ENCODE measurements at regions not wholly inside any gene's neighbourhood (a gene's known extent, or its start where the extent isn't known, plus 50 kb on each side); places are given as distances from the start of the nearest gene placed in this dataset.
"Not testable (repeated sequence)": the region's sequence is repeated elsewhere in the genome, so short reads cannot be mapped to it uniquely, and the experiment has no call there.

DNA sequence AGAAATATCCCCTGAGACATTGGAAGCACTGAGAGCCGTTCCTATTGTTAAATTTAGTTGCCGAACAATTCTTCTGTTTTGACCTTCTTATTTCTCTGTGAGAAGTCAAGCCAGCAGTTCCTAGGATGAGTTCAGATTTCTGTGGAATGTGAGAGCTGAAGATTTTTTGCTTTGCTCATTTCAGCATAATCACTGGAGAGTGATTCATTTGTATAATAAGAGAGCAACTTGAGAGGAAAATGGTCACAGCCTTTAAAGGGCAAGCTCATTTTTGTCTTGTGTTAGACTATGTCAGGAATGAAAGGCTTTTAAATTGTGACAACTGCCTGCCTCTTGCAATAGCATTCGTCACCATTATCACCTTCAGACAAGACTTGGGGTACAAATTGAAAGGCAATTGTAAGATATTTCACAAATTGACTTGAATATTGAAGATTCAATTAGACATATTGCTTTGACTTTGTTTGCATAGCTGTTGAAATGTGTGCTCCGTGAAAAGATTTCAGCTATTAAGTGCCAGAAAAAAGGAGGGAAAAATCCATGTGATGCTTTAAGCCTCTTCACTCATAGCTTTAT lies 900.0 kb upstream of the GOT2 start:
- no peak overlapping the region for H3K27ac Mint-ChIP-seq
- no peaks in the 10 kb centered on the region for H3K4me1 Mint-ChIP-seq (ENCODE audit: low read depth in 2 of 2)
- H3K27me3 Mint-ChIP-seq: no peaks in the 10 kb centered on the region
- peaks cover 9 to 16% of the 10 kb centered on the region in 2 donors for H3K9me3 Mint-ChIP-seq
- no peaks in the 10 kb centered on the region for H3K36me3 Mint-ChIP-seq (ENCODE audit: insufficient read depth)
- DNase-seq (no peak), ATAC-seq (replicated peaks) (no peak)
- H3K4me3 Mint-ChIP-seq: no peak overlapping the region

GRCh38 chr16:59632276-59632855 lies 898.2 kb upstream of the GOT2 start:
- no peaks in the 10 kb centered on the region for H3K36me3 Mint-ChIP-seq (ENCODE audit: insufficient read depth)
- ATAC-seq (replicated peaks): no peak
- no peaks in the 10 kb centered on the region for H3K4me1 Mint-ChIP-seq (ENCODE audit: low read depth in 2 of 2)
- no peaks in the 10 kb centered on the region for H3K27me3 Mint-ChIP-seq
- no peak for DNase-seq
- H3K9me3 Mint-ChIP-seq: peaks cover 8 to 25% of the 10 kb centered on the region in 2 donors
- no peak overlapping the region for H3K4me3 Mint-ChIP-seq
- H3K27ac Mint-ChIP-seq: no peak overlapping the region

DNA sequence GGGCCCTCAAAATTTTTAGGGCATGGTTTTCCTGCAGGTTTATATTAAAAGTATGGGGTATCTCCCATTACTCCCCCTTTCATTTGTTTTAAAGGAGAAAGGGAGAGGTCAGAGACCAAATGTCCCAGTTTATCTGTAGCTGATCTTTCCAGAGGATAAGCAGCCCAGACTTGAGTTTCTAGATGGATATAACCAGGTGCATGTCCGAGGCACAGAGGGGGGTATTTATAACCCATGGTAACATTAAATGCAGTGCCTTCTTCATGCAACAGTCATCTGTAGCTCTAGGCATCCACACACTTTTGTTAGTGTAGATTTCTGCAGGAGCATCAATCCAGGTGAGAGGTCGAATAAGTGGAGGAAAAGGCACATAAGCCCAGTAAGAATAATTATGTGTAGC lies 890.3 kb upstream of the GOT2 start:
- H3K27ac Mint-ChIP-seq; H3K4me3 Mint-ChIP-seq; ATAC-seq (replicated peaks); H3K27me3 Mint-ChIP-seq; DNase-seq; H3K36me3 Mint-ChIP-seq (ENCODE audit: insufficient read depth); H3K4me1 Mint-ChIP-seq (ENCODE audit: low read depth in 2 of 2): not testable (repeated sequence)
- H3K9me3 Mint-ChIP-seq: peaks cover 10 to 24% of the 10 kb centered on the region in 2 donors

- Mint-ChIP-seq H3K27ac (no peak overlapping the region), H3K4me1 (ENCODE audit: low read depth in 2 of 2) (no peaks in the 10 kb centered on the region), H3K27me3 (no peaks in the 10 kb centered on the region), H3K9me3 (peaks cover 19 to 25% of the 10 kb centered on the region in 2 donors), H3K36me3 (ENCODE audit: insufficient read depth) (no peaks in the 10 kb centered on the region), H3K4me3 (no peak overlapping the region)
- DNase-seq: no peak
- ATAC-seq (replicated peaks): no peak
These were observed 880.5 kb upstream of the GOT2 start for GRCh38 chr16:59614466-59615240.

DNA sequence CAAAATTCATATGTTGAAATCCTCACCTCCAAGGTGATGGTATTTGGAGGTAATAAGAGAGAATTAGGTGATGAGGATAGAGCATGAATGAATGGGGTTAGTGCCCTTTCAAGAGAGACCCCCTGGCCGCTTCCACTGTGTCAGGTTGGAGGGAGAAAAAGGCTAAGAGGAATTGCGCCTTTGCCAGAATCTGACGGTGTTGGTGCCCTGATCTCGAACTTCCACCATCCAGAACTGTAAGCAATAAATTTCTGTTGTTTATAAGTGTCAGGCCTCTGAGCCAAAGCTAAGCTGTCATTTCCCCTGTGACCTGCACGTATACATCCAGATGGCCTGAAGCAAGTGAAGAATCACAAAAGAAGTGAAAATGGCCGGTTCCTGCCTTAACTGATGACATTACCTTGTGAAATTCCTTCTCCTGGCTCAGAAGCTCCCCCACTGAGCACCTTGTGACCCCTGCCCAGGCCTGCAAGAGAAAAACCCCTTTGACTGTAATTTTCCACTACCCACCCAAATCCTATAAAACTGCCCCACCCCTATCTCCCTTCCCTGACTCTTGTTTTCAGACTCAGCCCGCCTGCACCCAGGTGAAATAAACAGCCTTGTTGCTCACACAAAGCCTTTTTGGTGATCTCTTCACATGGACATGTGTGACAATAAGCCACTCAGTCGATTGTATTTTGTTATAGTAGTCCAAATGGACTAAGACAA lies 878.9 kb upstream of the GOT2 start:
- ATAC-seq (replicated peaks); H3K27me3 Mint-ChIP-seq; H3K27ac Mint-ChIP-seq; DNase-seq; H3K4me3 Mint-ChIP-seq; H3K4me1 Mint-ChIP-seq (ENCODE audit: low read depth in 2 of 2); H3K36me3 Mint-ChIP-seq (ENCODE audit: insufficient read depth): not testable (repeated sequence)
- H3K9me3 Mint-ChIP-seq: peaks cover 20 to 25% of the 10 kb centered on the region in 2 donors

DNA sequence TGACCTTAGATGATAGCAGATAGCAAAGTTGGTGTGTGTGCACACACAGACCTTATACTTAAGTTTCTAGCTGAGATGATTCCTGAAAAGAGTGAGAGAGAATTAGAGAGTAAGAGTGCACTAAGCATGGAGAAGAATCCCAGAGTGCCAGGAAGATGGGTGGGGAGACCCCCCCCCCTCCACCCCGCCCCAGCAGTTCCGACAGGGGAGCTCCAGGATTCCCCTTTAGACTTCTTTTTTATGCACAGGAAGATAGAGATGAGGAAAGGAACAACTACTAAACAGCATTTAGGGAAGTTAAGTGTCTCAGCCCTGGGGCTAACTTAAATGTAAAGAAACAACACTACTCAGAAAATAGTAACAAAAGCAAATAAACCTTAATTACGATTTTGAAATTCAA lies 878.0 kb upstream of the GOT2 start:
- H3K4me3 Mint-ChIP-seq: no peak overlapping the region
- DNase-seq (no peak), ATAC-seq (replicated peaks) (no peak)
- no peaks in the 10 kb centered on the region for H3K4me1 Mint-ChIP-seq (ENCODE audit: low read depth in 2 of 2)
- no peaks in the 10 kb centered on the region for H3K27me3 Mint-ChIP-seq
- no peaks in the 10 kb centered on the region for H3K36me3 Mint-ChIP-seq (ENCODE audit: insufficient read depth)
- H3K27ac Mint-ChIP-seq: no peak overlapping the region
- H3K9me3 Mint-ChIP-seq: peaks cover 20 to 31% of the 10 kb centered on the region in 2 donors

DNA sequence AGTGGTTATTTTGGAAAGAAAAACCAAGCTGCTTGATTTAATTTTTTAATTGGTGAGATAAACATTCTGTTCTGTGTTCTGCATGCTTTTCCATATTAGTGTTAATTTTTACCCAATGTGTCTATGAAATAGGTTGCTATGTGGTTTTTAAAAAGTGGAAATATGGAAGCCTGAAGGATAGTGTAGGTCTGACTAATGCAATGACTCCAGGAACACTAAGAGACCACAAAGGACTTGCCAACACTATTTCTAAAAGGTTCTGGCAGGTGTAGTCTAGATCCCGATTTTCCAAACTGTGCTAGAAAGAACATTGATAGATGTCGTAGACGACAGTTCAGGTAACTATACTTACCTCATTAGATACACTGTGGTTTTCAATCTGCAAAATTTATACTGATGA lies 877.4 kb upstream of the GOT2 start:
- Mint-ChIP-seq H3K27ac (no peak overlapping the region), H3K27me3 (no peaks in the 10 kb centered on the region), H3K4me1 (ENCODE audit: low read depth in 2 of 2) (no peaks in the 10 kb centered on the region), H3K9me3 (peaks cover 20 to 32% of the 10 kb centered on the region in 2 donors), H3K36me3 (ENCODE audit: insufficient read depth) (no peaks in the 10 kb centered on the region), H3K4me3 (no peak overlapping the region)
- DNase-seq (no peak), ATAC-seq (replicated peaks) (no peak)

DNA sequence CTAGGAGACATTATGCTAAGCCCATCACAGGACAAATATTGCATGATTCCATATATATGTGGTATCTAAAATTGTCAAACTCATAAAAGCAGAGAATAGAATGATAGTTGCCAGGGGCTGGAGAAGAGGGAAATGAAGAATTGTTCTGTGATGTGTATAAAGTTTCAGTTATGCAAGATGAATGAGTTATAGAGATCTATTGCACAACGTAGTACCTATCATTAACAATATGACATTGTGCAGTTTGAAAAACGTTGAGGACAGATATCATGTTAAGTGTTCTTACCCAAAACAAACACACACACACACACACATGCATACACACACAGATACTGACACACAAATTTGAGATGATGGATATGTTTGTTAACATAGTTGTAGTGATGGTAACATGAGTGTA lies 871.6 kb upstream of the GOT2 start:
- Mint-ChIP-seq H3K27me3 (no peaks in the 10 kb centered on the region), H3K36me3 (ENCODE audit: insufficient read depth) (no peaks in the 10 kb centered on the region), H3K9me3 (peaks cover 7% of the 10 kb centered on the region in 2 donors), H3K4me3 (no peak overlapping the region), H3K4me1 (ENCODE audit: low read depth in 2 of 2) (no peaks in the 10 kb centered on the region), H3K27ac (no peak overlapping the region)
- ATAC-seq (replicated peaks): no peak
- DNase-seq: no peak

DNA sequence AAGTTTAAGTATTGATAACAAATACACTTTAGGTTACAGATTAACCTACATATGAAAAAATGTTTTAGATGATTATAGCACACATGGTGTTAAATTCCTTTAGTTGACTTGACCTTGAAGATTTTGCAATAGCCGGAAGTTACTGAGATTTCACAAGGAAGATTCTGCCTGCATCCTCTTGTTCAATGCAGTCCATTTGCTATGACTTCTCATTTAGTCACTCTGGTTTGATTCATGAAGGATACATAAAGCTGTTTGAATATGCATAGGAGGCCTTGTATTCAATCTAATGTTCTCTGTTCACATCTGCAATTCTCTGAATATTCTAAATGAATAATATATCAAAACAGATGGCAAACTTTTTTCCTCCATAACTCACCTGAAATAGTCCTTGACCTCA lies 870.2 kb upstream of the GOT2 start:
- no peaks in the 10 kb centered on the region for H3K4me1 Mint-ChIP-seq (ENCODE audit: low read depth in 2 of 2)
- H3K27me3 Mint-ChIP-seq: no peaks in the 10 kb centered on the region
- ATAC-seq (replicated peaks): no peak
- peaks cover 5 to 7% of the 10 kb centered on the region in 2 donors for H3K9me3 Mint-ChIP-seq
- H3K36me3 Mint-ChIP-seq (ENCODE audit: insufficient read depth): no peaks in the 10 kb centered on the region
- H3K27ac Mint-ChIP-seq: no peak overlapping the region
- H3K4me3 Mint-ChIP-seq: no peak overlapping the region
- no peak for DNase-seq

GRCh38 chr16:59601452-59601851 lies 867.3 kb upstream of the GOT2 start:
- Mint-ChIP-seq H3K4me1 (ENCODE audit: low read depth in 2 of 2) (no peaks in the 10 kb centered on the region), H3K27ac (no peak overlapping the region), H3K9me3 (peaks cover 7 to 14% of the 10 kb centered on the region in 2 donors), H3K27me3 (no peaks in the 10 kb centered on the region), H3K4me3 (no peak overlapping the region), H3K36me3 (ENCODE audit: insufficient read depth) (no peaks in the 10 kb centered on the region)
- DNase-seq (no peak), ATAC-seq (replicated peaks) (no peak)

DNA sequence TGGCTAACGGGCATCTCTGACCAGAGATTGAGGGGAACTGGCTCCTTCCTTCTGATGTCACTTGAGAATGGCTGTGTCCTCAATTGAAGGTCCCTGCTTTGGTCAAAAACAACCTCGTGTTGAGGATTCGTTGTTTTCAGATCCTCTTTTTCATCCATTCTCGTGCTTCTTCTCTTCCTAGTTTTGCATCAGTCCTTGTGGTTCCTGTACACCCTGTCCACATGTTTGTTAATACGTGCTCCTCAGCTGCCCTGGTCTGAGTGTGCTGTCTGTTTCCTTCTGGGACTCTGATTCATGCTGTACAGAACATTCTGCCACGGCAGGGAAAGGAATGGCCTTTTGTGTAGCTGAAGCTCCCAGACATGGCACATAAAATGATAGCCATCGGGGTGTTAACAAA lies 863.2 kb upstream of the GOT2 start:
- no peak for ATAC-seq (replicated peaks)
- Mint-ChIP-seq H3K4me3 (no peak overlapping the region), H3K36me3 (ENCODE audit: insufficient read depth) (no peaks in the 10 kb centered on the region), H3K27ac (no peak overlapping the region), H3K4me1 (ENCODE audit: low read depth in 2 of 2) (no peaks in the 10 kb centered on the region), H3K9me3 (peaks cover 14 to 21% of the 10 kb centered on the region in 2 donors), H3K27me3 (no peaks in the 10 kb centered on the region)
- no peak for DNase-seq

DNA sequence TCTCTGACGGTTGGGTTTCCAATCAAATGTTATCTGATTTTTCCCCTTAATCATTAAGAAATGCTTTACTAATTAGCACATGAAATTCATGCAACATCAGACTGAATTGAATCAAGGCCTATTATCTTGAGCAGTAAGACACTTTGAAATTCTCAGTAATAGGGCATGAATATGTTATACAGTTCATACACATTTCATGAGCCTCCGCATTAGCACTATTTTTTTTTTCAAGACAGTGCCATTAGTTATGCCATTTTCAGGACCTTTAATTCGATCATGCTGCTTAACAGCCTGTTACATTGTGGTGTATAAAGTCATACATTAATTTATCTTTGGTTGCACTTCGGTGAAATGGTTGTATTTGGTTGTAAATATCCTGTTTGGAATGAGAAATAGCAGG lies 862.6 kb upstream of the GOT2 start:
- H3K4me3 Mint-ChIP-seq: no peak overlapping the region
- H3K27ac Mint-ChIP-seq: no peak overlapping the region
- H3K9me3 Mint-ChIP-seq: peaks cover 16 to 21% of the 10 kb centered on the region in 2 donors
- no peaks in the 10 kb centered on the region for H3K4me1 Mint-ChIP-seq (ENCODE audit: low read depth in 2 of 2)
- H3K36me3 Mint-ChIP-seq (ENCODE audit: insufficient read depth): no peaks in the 10 kb centered on the region
- ATAC-seq (replicated peaks): no peak
- DNase-seq: no peak
- no peaks in the 10 kb centered on the region for H3K27me3 Mint-ChIP-seq

DNA sequence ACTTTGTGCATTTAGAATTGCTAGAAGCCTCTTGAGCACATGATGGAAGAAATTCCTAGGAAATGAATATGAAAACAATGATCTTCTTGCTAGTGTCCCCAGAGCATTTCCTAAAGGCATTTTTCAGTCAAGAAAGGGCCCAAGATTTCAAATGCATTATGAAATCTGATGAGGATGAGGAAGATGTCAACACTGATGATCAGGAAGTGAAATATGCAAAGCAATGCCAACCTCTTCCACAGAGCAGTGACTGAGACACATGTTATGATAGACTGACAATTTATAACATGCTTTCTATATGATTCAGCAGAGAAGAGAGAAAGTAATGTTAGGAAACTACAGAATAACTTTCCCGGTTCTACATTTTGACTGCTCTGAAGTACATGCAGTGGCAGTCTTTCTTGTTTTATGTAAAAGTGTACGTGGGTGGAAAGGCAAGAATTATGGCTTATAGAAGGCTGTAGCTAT lies 859.1 kb upstream of the GOT2 start:
- no peak for DNase-seq
- no peak for ATAC-seq (replicated peaks)
- H3K4me3 Mint-ChIP-seq: no peak overlapping the region

More for the DNA sequence above, 859.1 kb upstream of the GOT2 start:
- Mint-ChIP-seq H3K9me3 (peaks cover 14 to 18% of the 10 kb centered on the region in 2 donors), H3K36me3 (ENCODE audit: insufficient read depth) (no peaks in the 10 kb centered on the region), H3K27me3 (no peaks in the 10 kb centered on the region), H3K4me1 (ENCODE audit: low read depth in 2 of 2) (no peaks in the 10 kb centered on the region), H3K27ac (no peak overlapping the region)

All from effector memory CD8-positive, alpha-beta T cell (primary cell).